Erythroblast (primary cell): ENCODE measurements at regions not wholly inside any gene's neighbourhood (a gene's known extent, or its start where the extent isn't known, plus 50 kb on each side); places are given as distances from the start of the nearest gene placed in this dataset.

Experiments
- GATA1 ChIP-seq: IDR thresholded peaks from 2 replicates; pipeline ENCODE4 v1.6.1; 2011; ENCODE audit warnings: low read depth, mild to moderate bottlenecking, control low read depth, low read length, moderate library complexity
- POLR2A ChIP-seq: IDR thresholded peaks from 2 replicates; pipeline ENCODE4 v1.6.1; 2011; ENCODE audit warnings: mild to moderate bottlenecking, low read length

- TF ChIP-seq POLR2A (no peak), GATA1 (no peak)
Measured at GRCh38 chr18:45127405-45127804, 446.7 kb downstream of the SETBP1 start.
